ENCODE measurements at regions not wholly inside any gene's neighbourhood (a gene's known extent, or its start where the extent isn't known, plus 50 kb on each side); places are given as distances from the start of the nearest gene placed in this dataset.
"Not testable (repeated sequence)": the region's sequence is repeated elsewhere in the genome, so short reads cannot be mapped to it uniquely, and the experiment has no call there.

- DNase-seq: no peak
Measured at GRCh38 chr18:56488739-56489138, 149.7 kb downstream of the TXNL1 start.

DNA sequence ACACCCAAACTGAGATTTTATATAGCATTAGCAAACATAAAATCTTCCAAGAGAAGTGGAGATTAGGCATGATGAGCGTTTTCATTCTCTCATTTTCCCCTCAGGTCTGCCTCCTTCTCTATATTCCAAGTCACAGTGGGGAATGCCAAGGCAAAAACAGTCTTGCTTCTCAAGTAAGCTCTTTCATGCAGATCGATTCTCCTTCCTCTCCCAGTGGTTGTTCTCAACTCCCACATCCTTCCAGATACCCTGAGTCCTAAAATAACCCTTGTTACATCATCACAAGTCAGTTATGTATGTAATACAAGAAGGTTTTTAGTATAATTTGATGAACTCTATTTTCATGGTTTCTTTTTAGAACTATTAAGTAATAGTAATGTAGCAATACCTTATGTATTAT, 150.6 kb downstream of the TXNL1 start:
- DNase-seq: peak in 2 of 3 donors; percentile 18 to 32

- no peak for DNase-seq
Measured at GRCh38 chr18:56483386-56483785, 155.0 kb downstream of the TXNL1 start.

DNA sequence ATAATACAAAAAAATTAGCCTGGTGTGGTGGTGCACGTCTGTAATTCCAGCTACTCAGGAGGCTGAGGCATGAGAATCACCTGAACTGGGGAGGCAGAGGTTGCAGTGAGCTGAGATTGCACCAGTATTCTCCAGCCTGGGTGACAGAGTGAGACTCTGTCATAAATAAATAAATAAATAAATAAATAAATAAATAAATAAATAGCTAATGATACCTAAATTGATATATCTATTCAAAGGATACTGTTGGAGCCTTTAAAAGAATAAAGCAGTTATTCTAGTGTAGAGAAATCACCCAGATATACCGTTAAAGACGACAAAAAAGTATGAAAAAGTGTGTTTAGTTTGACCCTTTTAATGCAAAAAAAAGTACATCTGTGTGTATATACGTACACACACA, 155.6 kb downstream of the TXNL1 start:
- not testable (repeated sequence) for DNase-seq

DNA sequence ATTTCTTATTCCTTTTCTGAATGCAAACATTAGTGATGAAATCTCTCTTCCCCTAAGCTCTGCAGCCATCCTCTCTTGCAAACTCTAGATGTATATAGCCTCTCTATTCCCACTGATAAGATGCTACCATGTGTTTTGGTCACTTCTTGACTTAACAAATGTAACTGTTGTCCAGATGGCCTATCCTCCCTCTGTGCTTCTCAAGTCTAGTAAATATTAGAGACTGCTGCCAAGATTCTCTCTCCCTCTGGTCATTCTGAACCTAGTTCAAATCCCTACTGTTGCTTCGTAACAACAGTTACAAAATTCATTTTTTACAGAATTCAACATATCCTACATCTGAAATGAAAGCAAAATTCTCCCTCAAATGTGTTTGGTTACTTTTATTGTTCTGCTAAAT, 156.6 kb downstream of the TXNL1 start:
- peak in 2 of 3 donors; percentile 23 to 74 for DNase-seq

DNA sequence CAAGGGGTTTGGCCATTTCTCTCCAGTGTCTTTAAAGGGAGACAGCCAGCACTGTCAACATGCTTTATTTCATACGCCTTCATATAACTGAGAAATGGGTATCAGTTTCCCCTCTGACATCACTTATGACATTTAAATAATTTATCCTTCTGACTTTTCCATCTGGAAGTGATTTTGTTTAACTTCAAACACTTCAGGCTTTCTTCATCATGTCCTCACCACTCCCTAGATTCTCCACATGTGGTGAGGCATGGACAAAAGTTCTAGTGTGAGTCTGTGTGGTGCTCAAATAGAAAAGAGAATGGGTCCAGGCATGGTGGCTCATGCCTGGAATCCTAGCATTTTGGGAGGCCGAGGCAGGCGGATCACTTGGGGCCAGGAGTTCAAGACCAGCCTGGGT, 158.6 kb downstream of the TXNL1 start:
- DNase-seq: no peak

DNA sequence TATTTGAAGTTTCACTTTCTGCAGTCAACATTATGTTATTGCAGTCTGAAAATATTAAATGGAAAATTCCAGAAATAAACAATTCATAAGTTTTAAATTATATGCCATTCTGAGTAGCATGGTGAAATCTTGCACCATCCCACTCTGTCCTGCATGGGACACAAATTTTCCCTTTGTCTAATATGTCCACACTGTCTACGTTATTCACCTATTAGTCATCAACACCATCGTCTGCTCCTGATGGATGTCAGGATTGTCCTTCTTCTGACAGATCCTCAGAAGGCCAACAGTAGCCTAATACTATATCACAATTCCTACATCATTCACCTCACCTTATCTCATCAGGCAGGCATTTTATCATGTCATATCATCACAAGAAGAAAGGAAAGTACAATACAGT, 163.1 kb downstream of the TXNL1 start:
- no peak for DNase-seq

DNA sequence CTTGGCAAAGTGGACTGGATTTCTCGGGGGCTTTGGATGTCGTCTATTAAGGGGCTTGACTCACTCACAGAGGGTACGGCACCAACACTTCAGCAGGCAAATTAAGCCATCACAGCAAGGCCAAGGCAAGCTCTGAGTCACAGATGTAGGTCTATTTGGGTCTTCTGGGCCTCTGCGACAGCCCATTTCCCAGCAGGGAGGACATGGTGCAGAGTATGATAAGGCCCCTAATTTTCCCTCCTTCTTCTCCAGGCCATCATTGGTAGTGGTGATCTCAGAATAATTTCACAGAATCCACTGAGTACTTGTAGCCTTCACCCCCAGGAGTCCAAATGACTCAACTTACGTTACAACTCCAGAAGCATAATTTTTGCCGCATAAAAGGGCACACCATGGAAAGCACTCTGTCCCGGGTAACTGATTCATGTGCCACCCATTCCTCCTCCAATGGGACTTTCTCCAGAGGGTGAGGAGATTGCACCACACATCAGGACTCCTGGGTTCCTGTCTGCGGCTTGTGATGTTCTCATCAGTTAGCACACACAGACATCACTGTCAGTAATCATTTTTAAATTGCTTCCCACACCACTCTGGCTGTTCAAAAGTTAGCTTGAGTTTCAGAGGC, 164.9 kb downstream of the TXNL1 start:
- DNase-seq: no peak

GRCh38 chr18:56470406-56471351, 167.7 kb downstream of the TXNL1 start:
- peak; percentile 38 to 88 (median 63) for DNase-seq

GRCh38 chr18:56469582-56469981, 168.8 kb downstream of the TXNL1 start:
- no peak for DNase-seq

- no peak for DNase-seq
Measured at GRCh38 chr18:56468396-56468795, 170.0 kb downstream of the TXNL1 start.

- DNase-seq: no peak
Measured at GRCh38 chr18:56462276-56462675, 176.1 kb downstream of the TXNL1 start.

DNA sequence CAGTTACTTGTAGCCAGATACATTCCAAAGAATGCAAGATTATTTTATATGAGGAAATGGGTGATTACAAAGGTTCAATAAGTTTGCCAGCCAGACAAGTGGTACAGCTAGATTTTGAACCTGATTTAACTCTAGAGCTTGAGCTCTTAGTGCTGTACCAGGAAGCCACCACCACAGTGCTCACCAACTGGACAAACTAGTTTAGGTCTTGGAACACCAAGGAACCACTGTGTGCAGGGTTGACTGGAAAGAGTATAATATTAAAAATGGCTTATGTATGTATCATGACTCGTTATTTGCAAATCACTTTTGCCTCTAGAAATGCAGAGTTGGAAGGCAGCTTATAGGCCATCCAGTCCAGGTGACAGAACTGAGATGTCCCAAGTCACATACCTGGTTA, 177.2 kb downstream of the TXNL1 start:
- no peak for DNase-seq

- DNase-seq: no peak
Measured at GRCh38 chr18:56460581-56460980, 177.8 kb downstream of the TXNL1 start.

- DNase-seq: peak in 2 of 3 donors; percentile 30 to 75
Measured at GRCh38 chr18:56458770-56459712, 179.4 kb downstream of the TXNL1 start.

GRCh38 chr18:56455874-56456273, 182.5 kb downstream of the TXNL1 start:
- DNase-seq: no peak

DNA sequence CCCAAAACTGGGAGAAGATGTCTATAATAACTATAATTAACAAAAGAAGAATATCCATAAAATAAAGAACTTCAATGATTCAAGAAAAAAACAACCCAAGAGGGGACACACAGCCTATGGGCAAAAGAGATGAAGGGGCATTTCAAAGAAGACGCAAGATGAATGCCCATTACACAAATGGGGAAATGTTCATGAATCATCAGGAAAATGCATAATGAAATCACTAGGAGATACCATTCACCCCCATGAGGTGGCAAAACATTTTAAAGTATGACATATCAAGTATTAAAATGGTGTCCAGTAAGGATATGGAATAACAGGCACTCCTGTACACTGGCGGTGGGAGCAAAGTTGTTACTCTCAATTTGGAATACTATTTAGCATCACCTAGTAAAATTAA, 183.3 kb downstream of the TXNL1 start:
- DNase-seq: no peak

- DNase-seq: no peak
Measured at GRCh38 chr18:56453631-56454030, 184.8 kb downstream of the TXNL1 start.

- no peak for DNase-seq
Measured at GRCh38 chr18:56451188-56451587, 187.2 kb downstream of the TXNL1 start.

DNA sequence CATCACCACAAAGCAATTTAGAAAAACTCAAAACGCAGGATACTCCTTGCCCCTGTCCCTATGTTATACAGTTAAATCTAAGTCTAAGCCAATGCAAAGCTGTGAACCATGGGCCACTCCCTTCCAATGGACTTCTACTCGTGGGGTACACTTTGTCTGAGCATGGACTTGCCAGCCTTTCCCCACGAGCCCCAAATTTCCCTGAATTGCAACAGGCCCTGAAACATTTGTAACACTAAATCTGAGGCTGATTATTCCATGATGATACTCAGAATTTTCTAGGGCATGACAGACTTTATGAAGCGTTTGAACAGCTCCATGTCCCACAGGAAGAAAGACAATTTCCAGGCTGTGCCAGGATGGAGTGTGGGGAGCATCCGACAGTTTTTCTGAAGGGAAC, 189.6 kb downstream of the TXNL1 start:
- no peak for DNase-seq

DNA sequence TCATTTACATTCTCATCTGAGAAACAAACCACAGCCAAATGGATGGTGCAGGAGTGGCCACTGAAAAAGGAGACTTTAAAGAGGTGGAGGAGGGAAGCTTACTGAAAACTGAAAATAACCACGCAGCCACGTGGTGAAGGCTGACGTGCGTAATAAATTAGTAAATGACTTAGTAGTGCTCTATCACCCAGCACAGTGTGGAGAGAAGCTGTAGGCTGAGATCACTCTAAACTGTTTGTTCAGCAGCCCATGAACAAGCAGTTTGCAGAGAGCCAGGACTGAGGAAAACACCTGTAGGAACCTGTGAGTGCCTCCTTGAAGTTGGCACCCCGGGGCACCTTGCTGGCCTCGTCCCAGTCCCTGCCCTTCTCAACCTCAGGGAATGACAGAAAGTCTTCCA, 193.0 kb downstream of the TXNL1 start:
- DNase-seq: no peak

DNA sequence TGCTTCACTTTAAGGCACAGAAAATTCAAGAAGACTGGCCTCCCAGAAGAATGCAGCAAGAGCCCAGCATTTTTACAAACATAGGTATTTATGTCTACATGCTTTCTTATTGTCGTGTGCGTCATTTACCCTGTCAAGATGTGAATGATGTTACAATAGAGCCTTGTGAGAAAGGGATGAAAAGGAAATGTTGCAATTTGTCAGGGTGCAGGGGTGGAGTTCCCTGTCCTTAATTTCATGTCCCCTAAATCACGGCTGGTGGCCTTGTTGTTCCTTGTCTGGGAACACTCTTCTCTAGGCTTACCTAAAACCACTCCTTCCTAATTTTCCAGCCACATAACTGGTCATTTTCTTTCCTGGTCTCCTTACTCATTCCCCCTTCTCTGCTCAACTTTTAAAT, 194.2 kb downstream of the TXNL1 start:
- no peak for DNase-seq

All from muscle of back (tissue), 3 donors.